ENCODE measurements at regions not wholly inside any gene's neighbourhood (a gene's known extent, or its start where the extent isn't known, plus 50 kb on each side); places are given as distances from the start of the nearest gene placed in this dataset.

DNA sequence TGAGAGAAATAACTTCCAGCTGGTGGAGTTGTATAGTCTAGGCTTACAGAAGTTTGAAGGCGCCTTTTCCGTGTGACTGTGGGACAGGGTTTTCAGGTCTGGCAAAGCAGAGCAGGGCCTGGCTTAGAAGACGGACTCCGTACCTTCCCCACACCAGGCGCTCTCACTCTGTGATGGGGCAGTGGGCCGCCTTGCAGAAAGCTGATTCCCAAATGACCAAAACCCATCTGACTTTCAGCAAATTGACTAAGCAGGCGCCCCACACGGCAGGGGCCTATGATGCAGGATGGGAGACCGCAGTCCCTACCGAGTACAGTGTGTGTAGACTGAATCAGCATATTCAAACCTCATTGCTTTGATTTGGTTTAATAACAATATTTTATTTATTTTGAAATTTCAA is 85.8 kb upstream of the TMEM45B start:
- peaks cover 11% of the 10 kb centered on the region for H3K27me3 ChIP-seq
- no peak for TF ChIP-seq POLR2AphosphoS5 (IDR thresholded peaks at IDR 0.05)
- no peak for TF ChIP-seq POLR2A (IDR thresholded peaks at IDR 0.05)
- no peak for TF ChIP-seq EP300 (IDR thresholded peaks at IDR 0.05)
- TF ChIP-seq, protein P1, sequence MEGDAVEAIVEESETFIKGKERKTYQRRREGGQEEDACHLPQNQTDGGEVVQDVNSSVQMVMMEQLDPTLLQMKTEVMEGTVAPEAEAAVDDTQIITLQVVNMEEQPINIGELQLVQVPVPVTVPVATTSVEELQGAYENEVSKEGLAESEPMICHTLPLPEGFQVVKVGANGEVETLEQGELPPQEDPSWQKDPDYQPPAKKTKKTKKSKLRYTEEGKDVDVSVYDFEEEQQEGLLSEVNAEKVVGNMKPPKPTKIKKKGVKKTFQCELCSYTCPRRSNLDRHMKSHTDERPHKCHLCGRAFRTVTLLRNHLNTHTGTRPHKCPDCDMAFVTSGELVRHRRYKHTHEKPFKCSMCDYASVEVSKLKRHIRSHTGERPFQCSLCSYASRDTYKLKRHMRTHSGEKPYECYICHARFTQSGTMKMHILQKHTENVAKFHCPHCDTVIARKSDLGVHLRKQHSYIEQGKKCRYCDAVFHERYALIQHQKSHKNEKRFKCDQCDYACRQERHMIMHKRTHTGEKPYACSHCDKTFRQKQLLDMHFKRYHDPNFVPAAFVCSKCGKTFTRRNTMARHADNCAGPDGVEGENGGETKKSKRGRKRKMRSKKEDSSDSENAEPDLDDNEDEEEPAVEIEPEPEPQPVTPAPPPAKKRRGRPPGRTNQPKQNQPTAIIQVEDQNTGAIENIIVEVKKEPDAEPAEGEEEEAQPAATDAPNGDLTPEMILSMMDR (IDR thresholded peaks at IDR 0.05), result no peak
- no peaks in the 10 kb centered on the region for H3K9me3 ChIP-seq
- no peaks in the 10 kb centered on the region for H3K4me1 ChIP-seq
- no peaks in the 10 kb centered on the region for H3K36me3 ChIP-seq
- H3K27ac ChIP-seq, result no peak overlapping the region
- WGBS, 2 donors (ENCODE audit: low coverage in 1 of 2), result 85 to 88% methylated on average over 4 to 10 of the region's 10 CpGs
- ATAC-seq, result no peak
- H3K4me3 ChIP-seq, result no peak overlapping the region

DNA sequence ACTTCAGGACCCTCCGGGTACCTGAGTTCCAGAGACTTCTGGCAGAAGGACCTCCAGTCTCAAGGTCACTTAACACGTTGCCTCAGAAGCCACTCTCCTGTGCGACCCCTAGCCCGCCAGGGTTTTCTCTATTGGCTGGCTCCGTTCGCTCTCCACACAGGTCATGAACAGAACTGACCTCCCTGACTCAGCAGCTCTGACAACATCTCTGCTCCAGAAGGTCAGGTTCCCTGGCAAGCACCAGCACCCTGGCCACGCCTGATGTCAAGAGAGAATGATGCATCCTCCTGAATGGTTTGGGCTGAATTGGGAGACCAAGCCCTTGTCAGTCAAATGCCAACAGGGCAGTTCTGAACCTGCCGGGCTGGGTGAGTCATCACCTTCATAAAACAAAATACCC is 84.3 kb upstream of the TMEM45B start:
- H3K9me3 ChIP-seq, result no peaks in the 10 kb centered on the region
- WGBS, 2 donors (ENCODE audit: low coverage in 1 of 2), result 65 to 76% methylated on average over 2 to 6 of the region's 8 CpGs
- no peaks in the 10 kb centered on the region for H3K36me3 ChIP-seq
- no peak overlapping the region for H3K27ac ChIP-seq
- ATAC-seq, result no peak
- H3K4me1 ChIP-seq, result no peaks in the 10 kb centered on the region
- H3K27me3 ChIP-seq, result peaks cover 11% of the 10 kb centered on the region
- TF ChIP-seq POLR2A (IDR thresholded peaks at IDR 0.05), result no peak
- TF ChIP-seq, protein P1 (IDR thresholded peaks at IDR 0.05), result no peak
- no peak for TF ChIP-seq EP300 (IDR thresholded peaks at IDR 0.05)
- TF ChIP-seq POLR2AphosphoS5 (IDR thresholded peaks at IDR 0.05), result no peak
- no peak overlapping the region for H3K4me3 ChIP-seq

DNA sequence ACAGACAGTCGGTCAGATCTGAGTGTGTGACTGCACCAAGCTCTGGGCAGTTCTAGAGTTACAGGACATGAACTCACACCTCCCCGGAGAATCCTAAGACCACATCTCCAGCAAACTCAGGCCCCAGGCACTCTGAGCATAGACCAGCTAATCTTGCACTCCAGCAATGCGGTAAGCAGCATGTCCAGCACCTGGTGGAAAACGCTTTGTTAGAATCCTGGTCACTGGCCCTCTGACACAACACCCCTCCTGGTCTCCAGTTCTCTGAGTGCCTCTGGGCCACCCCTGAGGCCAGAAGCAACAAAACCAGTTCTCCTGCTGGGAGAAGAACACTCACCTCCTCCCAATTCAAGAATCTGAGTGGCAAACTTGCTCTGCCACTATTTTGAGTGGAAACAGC is 82.7 kb upstream of the TMEM45B start:
- Histone ChIP-seq H3K4me1 (no peaks in the 10 kb centered on the region), H3K27ac (no peak overlapping the region), H3K9me3 (no peaks in the 10 kb centered on the region), H3K36me3 (no peaks in the 10 kb centered on the region), H3K27me3 (peaks cover 20% of the 10 kb centered on the region), H3K4me3 (no peak overlapping the region)
- ATAC-seq, result no peak
- TF ChIP-seq, protein P1 (IDR thresholded peaks at IDR 0.05), result no peak
- TF ChIP-seq POLR2AphosphoS5 (IDR thresholded peaks at IDR 0.05) (no peak), EP300 (IDR thresholded peaks at IDR 0.05) (no peak), POLR2A (IDR thresholded peaks at IDR 0.05) (no peak)
- WGBS, 2 donors (ENCODE audit: low coverage in 1 of 2), result 83% methylated on average over 1 of the region's 4 CpGs; no CpG with 5 or more reads in 1 of the 2 donors

DNA sequence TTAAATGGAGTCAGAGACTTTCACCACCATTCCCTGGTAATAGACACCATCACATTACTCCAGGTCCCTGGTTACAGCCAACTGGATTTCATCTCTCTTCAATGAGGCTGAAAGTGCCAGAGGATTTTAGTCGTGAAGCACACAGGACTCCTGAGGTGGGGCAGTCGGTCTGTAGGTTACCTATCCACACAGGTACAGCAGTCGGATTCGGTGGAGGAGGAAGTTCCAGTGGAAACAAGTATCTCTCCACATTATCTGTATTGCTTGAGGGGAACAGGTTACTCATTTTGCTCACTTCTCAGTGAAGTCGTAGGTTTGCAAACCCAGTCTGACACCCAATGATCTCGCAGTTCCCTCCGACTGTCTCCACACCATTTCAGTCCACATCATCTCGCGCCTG is 82.3 kb upstream of the TMEM45B start:
- Histone ChIP-seq H3K27me3 (peaks cover 24% of the 10 kb centered on the region), H3K9me3 (no peaks in the 10 kb centered on the region), H3K27ac (no peak overlapping the region), H3K4me1 (no peaks in the 10 kb centered on the region), H3K4me3 (no peak overlapping the region), H3K36me3 (no peaks in the 10 kb centered on the region)
- no peak for ATAC-seq
- WGBS, 2 donors (ENCODE audit: low coverage in 1 of 2), result 89 to 93% methylated on average over 7 to 8 of the region's 9 CpGs
- TF ChIP-seq POLR2A (IDR thresholded peaks at IDR 0.05) (no peak), EP300 (IDR thresholded peaks at IDR 0.05) (no peak), POLR2AphosphoS5 (IDR thresholded peaks at IDR 0.05) (no peak)
- TF ChIP-seq, protein P1 (IDR thresholded peaks at IDR 0.05), result no peak

DNA sequence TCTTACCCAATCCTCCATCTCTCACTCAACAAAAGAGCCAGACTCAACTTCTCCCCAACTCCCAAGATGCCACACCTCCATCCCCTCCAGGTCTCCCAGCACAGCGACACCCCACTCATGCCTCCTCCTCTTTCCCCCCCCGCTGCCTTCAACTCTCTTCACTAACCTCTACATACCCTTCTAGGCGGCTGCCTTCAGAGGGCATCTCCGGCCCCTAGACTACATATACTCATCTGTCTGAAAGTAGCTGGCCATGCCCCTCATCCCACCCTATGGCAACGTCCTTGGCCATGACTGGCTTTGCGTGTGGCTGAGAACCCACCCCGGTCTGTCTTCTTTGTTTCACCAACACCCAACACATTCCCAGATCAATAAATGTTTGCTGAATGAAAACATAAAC is 81.7 kb upstream of the TMEM45B start:
- Histone ChIP-seq H3K36me3 (no peaks in the 10 kb centered on the region), H3K27me3 (peaks cover 29% of the 10 kb centered on the region), H3K9me3 (no peaks in the 10 kb centered on the region), H3K27ac (no peak overlapping the region), H3K4me3 (no peak overlapping the region), H3K4me1 (no peaks in the 10 kb centered on the region)
- TF ChIP-seq, protein P1 (IDR thresholded peaks at IDR 0.05), result no peak
- TF ChIP-seq POLR2A (IDR thresholded peaks at IDR 0.05) (no peak), POLR2AphosphoS5 (IDR thresholded peaks at IDR 0.05) (no peak), EP300 (IDR thresholded peaks at IDR 0.05) (no peak)
- no peak for ATAC-seq
- 79 to 82% methylated on average over 3 to 7 of the region's 7 CpGs for WGBS, 2 donors (ENCODE audit: low coverage in 1 of 2)
